Peyer's patch (tissue), 4 donors: ENCODE measurements at regions not wholly inside any gene's neighbourhood (a gene's known extent, or its start where the extent isn't known, plus 50 kb on each side); places are given as distances from the start of the nearest gene placed in this dataset.

Experiments
- DNase-seq, 3 donors: peaks; one replicate each; pipeline ENCODE4 v3.0.0-alpha.2; 2017 to 2019
- H3K27ac ChIP-seq, 4 donors: fragments of 200-600 bp; sonication (generic); one replicate each; pipeline ENCODE4 v1.5.1; 2016 to 2019
- H3K27me3 ChIP-seq, 2 donors: fragments of 200-600 bp; sonication (generic); one replicate each; pipeline ENCODE4 v1.5.1; 2019
- H3K36me3 ChIP-seq, 3 donors: fragments of 200-600 bp; sonication (generic); one replicate each; pipeline ENCODE4 v1.5.1; 2016 to 2019
- H3K4me1 ChIP-seq, 4 donors: fragments of 200-600 bp; sonication (generic); one replicate each; pipeline ENCODE4 v1.5.1; 2016 to 2019
- H3K4me3 ChIP-seq, 4 donors: fragments of 200-600 bp; sonication (generic); 1 replicate in 3 of 4; 2 replicates in 1 of 4; pipeline ENCODE4 v1.5.1; 2016 to 2019; ENCODE audit warnings: mild to moderate bottlenecking in 1 of 4
- H3K9me3 ChIP-seq, 4 donors: fragments of 200-600 bp; sonication (generic); one replicate each; pipeline ENCODE4 v1.5.1; 2016 to 2019; ENCODE audit warnings: mild to moderate bottlenecking in 1 of 4
- CTCF ChIP-seq, 6 experiments: fragments of 450-650 bp in 4 of 6; fragments of 200-600 bp in 2 of 6; sonication (generic) in 1 of 6; IDR thresholded peaks; one replicate each; pipeline ENCODE4 v1.5.1; 2017 to 2019; ENCODE audit warnings: antibody characterized with exemption in 6 of 6, mild to moderate bottlenecking in 3 of 6, moderate library complexity in 1 of 6
- POLR2A ChIP-seq, 2 donors: fragments of 450-650 bp; IDR thresholded peaks; one replicate each; pipeline ENCODE4 v1.5.1; 2017; ENCODE audit warnings: antibody characterized with exemption in 2 of 2, mild to moderate bottlenecking in 2 of 2, moderate library complexity in 2 of 2

GRCh38 chr12:105667973-105668743, 337.7 kb downstream of the C12orf75 start:
- Histone ChIP-seq H3K27me3 (no peaks in the 10 kb centered on the region), H3K4me1 (no peaks in the 10 kb centered on the region), H3K36me3 (no peaks in the 10 kb centered on the region), H3K9me3 (no peaks in the 10 kb centered on the region), H3K4me3 (no peak overlapping the region), H3K27ac (no peak overlapping the region)
- TF ChIP-seq CTCF (IDR thresholded peaks at IDR 0.05) (no peak), POLR2A (IDR thresholded peaks at IDR 0.05) (no peak)
- no peak for DNase-seq

DNA sequence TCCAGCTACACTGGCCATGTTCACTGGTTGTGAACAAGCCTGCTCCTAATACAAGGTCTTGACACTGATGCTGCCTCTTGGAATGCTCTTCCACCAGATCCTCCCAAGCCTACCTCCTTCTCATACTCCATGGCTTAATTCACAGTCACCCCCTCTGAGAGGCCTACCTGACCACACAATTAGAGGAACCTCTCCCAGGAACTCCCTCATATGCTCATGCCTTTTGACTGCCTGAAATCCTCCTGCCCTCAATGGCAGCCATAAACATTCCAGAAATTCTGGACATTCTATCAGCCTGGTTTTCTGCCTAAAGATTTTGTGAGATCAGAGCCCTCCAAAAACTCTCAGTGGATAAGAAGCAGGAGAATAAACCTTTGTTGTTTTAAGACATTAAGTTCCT, 340.2 kb downstream of the C12orf75 start:
- no peaks in the 10 kb centered on the region for H3K36me3 ChIP-seq
- H3K27ac ChIP-seq: no peak overlapping the region
- H3K27me3 ChIP-seq: no peaks in the 10 kb centered on the region
- no peaks in the 10 kb centered on the region for H3K4me1 ChIP-seq
- DNase-seq: no peak
- no peaks in the 10 kb centered on the region for H3K9me3 ChIP-seq
- no peak for TF ChIP-seq POLR2A (IDR thresholded peaks at IDR 0.05)
- TF ChIP-seq CTCF (IDR thresholded peaks at IDR 0.05): no peak
- no peak overlapping the region for H3K4me3 ChIP-seq

- DNase-seq: no peak
- Histone ChIP-seq H3K4me3 (no peak overlapping the region), H3K9me3 (no peaks in the 10 kb centered on the region), H3K4me1 (no peaks in the 10 kb centered on the region), H3K27ac (peak overlapping the region in 3 of 4 donors; percentile 20 to 73 (median 61)), H3K36me3 (no peaks in the 10 kb centered on the region), H3K27me3 (no peaks in the 10 kb centered on the region)
- TF ChIP-seq CTCF (IDR thresholded peaks at IDR 0.05): no peak
- TF ChIP-seq POLR2A (IDR thresholded peaks at IDR 0.05): no peak
Observed at GRCh38 chr12:105671720-105672119, 341.2 kb downstream of the C12orf75 start.

GRCh38 chr12:105672121-105672975, 341.9 kb downstream of the C12orf75 start:
- Histone ChIP-seq H3K9me3 (no peaks in the 10 kb centered on the region), H3K27ac (peak overlapping the region in 3 of 4 donors; percentile 20 to 73 (median 61)), H3K27me3 (no peaks in the 10 kb centered on the region), H3K36me3 (no peaks in the 10 kb centered on the region), H3K4me3 (no peak overlapping the region), H3K4me1 (no peaks in the 10 kb centered on the region)
- peak in 2 of 3 donors; percentile 54 to 58 for DNase-seq
- no peak for TF ChIP-seq CTCF (IDR thresholded peaks at IDR 0.05)
- no peak for TF ChIP-seq POLR2A (IDR thresholded peaks at IDR 0.05)

DNA sequence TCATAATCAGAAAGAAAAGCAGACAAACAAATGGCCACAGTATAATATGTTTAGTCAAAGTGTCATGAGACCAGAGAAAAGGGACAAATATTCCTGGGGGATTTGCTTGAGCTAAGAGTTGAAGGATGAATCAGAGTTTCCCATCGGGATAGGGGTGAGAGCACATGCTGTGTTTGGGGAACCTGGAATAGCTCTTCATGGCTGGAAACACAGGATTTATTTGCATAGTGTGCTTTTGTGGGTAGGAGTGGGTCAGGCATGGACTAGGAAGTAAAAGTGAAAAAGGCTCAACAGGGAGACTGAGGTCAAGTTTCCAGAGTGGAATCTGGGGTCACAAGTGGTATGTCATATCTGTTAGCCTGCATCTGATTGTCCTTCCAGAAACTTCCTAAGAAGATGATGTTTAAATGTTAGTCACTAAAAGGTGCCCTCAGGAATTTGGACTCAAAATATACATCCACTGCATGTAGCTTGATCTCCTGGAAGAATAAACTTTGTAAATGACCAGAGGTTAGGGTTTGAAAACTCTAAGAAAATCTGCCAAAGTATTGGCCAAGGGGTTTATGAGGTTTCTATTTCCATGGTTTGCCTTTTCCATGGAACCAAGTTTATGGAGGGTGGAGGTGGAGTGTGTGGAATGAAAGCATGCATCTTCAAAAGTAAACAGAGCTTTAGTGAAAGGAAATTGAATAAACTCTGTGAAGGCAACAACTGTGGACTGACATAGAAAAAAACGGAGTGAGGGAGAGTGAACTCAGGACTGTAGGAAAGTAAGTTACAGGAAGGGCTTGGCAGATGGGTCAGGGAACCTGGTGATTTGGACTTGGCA, 344.6 kb downstream of the C12orf75 start:
- Histone ChIP-seq H3K27me3 (no peaks in the 10 kb centered on the region), H3K36me3 (no peaks in the 10 kb centered on the region), H3K27ac (no peak overlapping the region), H3K9me3 (no peaks in the 10 kb centered on the region), H3K4me1 (no peaks in the 10 kb centered on the region), H3K4me3 (no peak overlapping the region)
- TF ChIP-seq POLR2A (IDR thresholded peaks at IDR 0.05): no peak
- TF ChIP-seq CTCF (IDR thresholded peaks at IDR 0.05): no peak
- DNase-seq: no peak
